GM18499 (cell line): ENCODE measurements at regions not wholly inside any gene's neighbourhood (a gene's known extent, or its start where the extent isn't known, plus 50 kb on each side); places are given as distances from the start of the nearest gene placed in this dataset.
"Not testable (repeated sequence)": the region's sequence is repeated elsewhere in the genome, so short reads cannot be mapped to it uniquely, and the experiment has no call there.

Experiments used
- ATAC-seq: cut with Tn5 transposase; IDR thresholded peaks from one replicate; pipeline ENCODE4 v1.9.1; 2021; ENCODE audit warnings: moderate number of reproducible peaks; ENCODE audit not compliant: insufficient read depth, unreplicated experiment

DNA sequence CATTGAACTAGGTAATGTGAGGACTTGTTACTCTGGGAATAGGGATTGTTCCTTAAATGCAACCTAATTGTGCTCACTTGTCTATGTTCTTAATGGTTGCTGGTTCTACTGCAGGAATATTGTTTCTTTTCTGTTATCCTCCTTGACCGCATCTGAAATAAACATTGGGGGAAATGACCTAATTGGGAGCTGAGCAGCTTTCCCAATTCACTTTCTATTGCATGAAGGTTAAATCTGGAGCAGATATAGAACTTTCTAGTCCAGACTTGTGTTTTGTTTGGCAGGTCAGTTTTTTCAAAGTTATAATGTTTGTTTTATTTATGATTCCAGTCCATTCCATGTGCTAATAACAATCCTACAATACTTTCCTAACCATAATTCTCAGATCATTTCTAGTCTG is 981.0 kb upstream of the CITED2 start:
- no peak for ATAC-seq

GRCh38 chr6:140354296-140354695 is 979.8 kb upstream of the CITED2 start:
- no peak for ATAC-seq

DNA sequence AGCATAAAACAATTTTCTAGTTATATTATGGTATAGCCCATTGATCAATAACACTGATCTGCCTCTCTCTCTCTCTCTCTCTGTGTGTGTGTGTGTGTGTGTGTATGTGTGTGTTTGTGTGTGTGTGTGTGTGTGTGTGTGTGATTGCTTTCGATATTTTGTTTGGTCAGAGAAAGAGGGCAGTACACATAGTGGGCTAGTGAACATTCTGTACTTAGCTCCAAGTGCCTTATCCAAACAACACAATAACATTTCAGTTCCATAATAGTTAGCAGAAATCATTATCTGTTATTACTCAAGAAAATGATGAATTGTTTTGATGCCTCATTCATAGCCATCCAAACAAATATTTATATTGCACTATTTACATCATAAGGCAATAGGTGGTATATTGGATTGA is 979.1 kb upstream of the CITED2 start:
- ATAC-seq, result no peak

- no peak for ATAC-seq
Observed at GRCh38 chr6:140346428-140346827, 972.0 kb upstream of the CITED2 start.

DNA sequence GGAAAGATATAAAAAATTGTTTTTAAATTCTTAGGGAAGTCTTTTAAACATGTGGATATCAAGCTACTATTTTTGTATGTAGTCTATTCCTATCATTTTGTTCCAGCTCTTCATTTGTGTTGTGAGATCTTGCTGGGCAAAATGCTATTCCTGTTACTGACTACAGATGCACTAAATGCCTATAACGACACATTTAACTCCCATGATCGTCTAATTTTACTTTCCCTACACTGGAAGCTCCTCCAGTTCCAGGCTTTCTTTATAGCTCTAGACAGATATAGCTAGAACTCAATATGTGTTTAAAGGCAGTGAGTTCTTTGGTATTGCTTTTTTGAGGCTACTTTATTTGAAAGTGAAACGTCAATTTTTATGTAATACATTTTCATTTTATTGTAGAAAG is 971.5 kb upstream of the CITED2 start:
- ATAC-seq, result no peak

DNA sequence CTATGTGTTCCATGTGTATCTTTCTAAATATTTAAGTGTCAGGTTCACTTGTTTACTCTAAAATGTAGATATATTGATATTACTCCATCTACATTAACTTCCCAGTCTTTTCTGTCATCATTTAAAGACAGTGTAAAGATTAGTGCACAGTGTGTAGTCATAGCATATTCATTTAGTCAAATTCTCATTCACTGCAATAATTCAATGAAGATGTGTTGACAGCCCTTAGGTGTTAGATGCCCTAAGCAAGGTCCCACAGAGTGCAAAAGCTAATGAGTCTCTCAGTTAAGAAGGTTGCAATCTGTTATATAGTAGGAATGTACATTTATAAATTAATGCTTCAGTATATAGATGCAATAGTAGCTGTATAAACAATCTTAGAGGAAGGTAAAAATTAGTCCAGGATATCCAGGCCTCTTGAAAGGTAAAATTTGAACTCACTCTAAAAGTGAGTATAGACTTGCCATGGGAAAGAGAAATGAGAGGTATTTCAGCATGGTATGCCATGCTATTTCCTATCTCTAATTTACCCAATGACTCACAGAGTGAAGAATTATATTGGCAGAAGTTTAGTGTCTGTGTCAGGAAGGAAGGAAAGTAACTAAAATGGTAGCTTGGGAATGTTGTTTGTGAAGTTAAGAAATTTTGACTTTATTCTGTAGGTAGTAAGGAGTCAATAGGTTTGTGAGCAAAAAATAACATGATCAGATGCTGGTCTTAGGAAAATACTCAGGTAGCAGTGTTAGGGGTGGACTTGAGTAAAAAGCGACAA is 969.9 kb upstream of the CITED2 start:
- no peak for ATAC-seq

- ATAC-seq, result no peak
Observed at GRCh38 chr6:140343128-140343527, 968.7 kb upstream of the CITED2 start.

GRCh38 chr6:140341272-140341671 is 966.8 kb upstream of the CITED2 start:
- ATAC-seq, result no peak

DNA sequence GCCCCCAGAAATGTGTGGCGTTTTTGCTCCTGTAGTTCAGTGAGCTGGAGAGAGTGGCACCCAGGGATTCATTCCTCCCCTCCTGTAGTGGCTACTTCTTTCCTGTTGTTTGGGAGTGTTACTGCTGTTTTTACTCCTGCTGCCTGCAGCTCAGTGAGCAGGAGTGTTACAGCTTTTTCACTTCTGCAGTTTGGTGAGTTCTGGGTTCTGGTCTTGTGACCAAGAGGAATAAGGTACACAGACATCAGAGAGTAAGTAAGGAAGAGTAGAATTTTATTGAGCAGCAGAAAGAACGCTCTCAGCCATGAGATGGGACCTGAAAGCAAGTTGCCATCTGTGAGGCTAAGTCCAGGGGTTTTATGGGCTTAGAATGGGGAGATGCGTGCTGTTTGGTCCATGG is 966.3 kb upstream of the CITED2 start:
- ATAC-seq, result no peak

DNA sequence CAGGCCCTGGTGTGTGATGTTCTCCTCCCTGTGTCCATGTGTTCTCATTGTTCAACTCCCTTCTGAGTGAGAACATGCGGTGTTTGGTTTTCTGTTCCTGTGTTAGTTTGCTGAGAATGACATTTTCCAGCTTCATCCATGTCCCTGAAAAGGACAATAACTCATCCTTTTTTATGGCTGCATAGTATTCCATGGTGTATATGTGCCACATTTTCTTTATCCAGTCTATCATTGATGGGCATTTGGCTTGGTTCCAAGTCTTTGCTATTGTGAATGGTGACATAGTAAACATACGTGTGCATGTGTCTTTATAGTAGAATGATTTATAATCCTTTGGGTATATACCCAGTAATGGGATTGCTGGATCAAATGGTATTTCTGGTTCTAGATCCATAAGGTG is 964.6 kb upstream of the CITED2 start:
- not testable (repeated sequence) for ATAC-seq

DNA sequence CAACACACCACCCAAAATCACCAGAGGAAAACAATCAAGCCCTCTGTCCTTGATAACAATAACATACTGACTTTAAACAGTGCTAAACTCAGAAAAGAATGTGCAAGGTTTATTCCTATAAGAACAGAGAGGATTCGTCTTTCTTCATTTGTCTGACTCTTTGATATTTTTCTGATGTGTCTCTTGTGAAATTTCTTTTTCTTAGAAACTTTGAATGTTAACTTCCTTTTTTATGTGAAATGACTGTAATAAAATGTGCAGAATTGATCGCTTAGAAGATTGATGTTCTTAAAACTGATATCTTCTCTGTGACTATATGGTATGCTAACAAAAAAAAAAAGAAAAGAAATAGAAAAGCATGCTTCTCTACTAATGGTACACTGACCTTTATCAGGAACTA is 947.4 kb upstream of the CITED2 start:
- no peak for ATAC-seq

GRCh38 chr6:140320081-140321080 is 945.9 kb upstream of the CITED2 start:
- ATAC-seq, result no peak

- ATAC-seq, result peak; percentile 75
Observed at GRCh38 chr6:140319209-140319608, 944.8 kb upstream of the CITED2 start.

- no peak for ATAC-seq
Observed at GRCh38 chr6:140318408-140318807, 944.0 kb upstream of the CITED2 start.

DNA sequence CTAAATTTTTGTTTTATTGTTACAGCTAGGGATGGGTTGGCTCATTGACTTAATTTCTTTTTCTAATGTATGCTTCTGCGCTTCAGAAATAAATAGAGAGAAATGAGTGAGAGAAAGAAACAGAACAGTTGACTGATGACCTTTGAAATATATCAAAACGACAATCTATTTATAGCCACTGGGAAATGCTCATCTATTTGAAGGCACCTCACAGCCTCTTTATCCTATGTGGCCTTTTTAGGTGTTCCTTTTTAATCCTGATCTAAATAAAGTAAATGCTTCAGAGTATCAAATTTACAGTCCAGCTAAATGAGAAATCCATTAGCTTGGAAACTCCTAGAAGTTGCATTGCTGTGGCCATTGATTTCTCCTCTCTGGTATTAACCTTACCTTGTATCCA is 943.5 kb upstream of the CITED2 start:
- no peak for ATAC-seq

DNA sequence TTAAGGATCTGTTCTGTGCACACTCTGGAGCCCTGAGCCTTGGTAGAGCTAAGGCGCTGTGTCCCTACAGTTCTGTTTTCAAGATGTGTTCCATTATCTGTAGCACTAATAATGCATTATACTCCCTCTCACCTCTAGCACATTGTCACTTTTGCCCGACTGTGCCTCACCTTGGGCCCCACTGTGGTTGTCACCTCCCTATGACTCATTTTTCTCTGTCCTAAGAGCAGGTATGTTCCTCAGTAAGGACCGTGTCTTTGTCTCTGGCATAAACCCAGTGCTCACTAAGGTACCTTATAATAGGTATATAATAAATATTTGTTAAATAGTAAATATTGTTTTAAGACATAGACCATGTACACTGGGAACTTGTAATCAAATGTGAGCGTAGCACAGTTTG is 942.5 kb upstream of the CITED2 start:
- ATAC-seq, result no peak

DNA sequence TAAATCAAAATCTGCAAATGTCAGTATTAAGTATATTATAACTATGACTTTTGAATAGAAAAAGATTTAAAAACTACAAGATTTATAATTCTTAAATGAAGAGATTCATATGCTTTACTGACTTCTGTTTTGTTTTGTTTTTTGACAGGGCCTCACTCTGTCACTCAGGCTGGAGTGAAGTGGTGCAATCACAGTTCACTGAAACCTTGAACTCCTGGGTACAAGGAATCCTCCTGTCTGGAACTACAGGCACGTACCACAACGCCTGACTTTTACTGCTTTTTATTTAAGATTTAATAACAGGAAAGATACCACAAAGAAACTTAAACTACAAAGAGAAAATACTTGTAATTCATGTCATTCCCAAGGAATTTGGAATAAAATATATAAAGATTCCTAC is 940.2 kb upstream of the CITED2 start:
- no peak for ATAC-seq

DNA sequence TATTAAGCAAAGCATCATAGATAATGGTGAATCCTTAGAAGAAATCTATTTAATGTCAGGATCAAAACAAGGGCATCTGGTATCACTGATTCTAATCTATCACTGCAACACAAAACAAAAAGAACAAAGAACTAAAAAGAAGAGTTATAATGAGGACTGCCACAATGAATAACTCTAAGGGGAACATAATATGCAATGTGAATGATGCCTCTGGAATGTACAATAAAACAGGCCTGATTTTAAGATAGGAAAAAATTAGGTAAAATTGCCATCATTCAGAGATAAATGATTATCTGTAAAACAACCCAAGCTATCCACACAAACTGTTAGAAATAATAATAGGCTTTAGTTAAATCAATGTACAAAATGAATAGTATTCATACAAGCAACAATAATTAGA is 936.7 kb upstream of the CITED2 start:
- no peak for ATAC-seq

DNA sequence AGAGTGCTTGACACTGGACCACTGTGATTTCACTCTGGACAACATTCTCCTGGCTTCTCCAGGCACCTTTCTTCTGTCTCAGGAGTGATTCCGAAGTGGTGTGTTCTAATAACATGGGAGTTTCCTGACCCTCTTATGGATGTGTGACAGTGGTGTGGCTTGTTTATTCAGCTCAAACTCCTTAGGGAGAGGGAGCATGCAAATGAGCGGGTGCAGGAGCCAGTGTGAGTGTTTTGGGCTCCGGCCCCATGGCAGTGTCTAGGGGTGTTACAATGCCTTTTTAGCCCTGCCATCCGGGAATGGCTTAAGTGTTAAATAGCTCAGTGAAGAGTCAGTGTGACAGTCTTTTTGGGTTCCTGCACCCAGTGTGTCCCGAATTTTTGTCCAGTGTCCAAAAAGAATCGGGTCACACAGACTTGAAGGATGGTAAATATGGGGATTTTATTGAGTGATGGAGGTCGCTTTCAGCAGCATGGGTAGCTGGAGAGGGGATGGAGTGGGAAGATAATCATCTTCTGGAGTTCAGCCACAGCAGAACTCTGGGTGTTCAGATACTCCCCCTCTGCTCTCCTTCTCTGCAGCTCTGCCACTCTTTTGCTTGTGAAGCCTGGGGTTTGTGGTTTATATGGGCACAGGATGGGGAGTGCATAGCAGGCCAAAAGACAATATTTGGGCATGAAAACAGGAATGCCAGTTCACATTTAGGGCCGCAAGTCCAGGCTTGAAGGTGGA is 928.9 kb upstream of the CITED2 start:
- ATAC-seq, result no peak

DNA sequence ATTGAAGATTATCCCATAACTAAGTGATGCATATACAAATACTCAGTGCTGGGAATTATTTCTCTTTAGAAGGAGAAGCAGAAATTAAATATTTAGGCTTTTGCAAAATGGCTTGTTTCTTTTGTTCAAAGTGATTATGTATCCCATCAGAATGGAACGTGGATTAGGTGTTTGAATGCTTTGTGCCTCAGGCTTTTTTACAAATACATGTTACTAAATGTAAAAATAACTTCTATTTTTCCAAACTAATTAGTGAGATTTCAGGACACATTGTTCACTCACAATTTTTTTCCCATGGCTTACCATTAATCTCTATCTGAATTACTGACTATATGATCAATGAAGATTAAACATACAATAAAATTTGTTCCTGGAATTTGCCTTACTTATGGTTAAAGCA is 925.9 kb upstream of the CITED2 start:
- ATAC-seq, result no peak

GRCh38 chr6:140289186-140289585 is 914.7 kb upstream of the CITED2 start:
- no peak for ATAC-seq
